ENCODE measurements at regions not wholly inside any gene's neighbourhood (a gene's known extent, or its start where the extent isn't known, plus 50 kb on each side); places are given as distances from the start of the nearest gene placed in this dataset.

GRCh38 chr3:160061525-160061924 lies 72.9 kb downstream of the IL12A start:
- Mint-ChIP-seq H3K27me3 (ENCODE audit: insufficient read depth, unreplicated experiment) (no peaks in the 10 kb centered on the region), H3K36me3 (ENCODE audit: insufficient read depth, unreplicated experiment) (no peaks in the 10 kb centered on the region), H3K4me1 (ENCODE audit: low read depth, unreplicated experiment) (no peaks in the 10 kb centered on the region), H3K27ac (ENCODE audit: unreplicated experiment) (no peak overlapping the region), H3K9me3 (ENCODE audit: unreplicated experiment) (no peaks in the 10 kb centered on the region), H3K4me3 (ENCODE audit: unreplicated experiment) (no peak overlapping the region)
- ChIA-PET POLR2A (no interaction called here), CTCF (no interaction called here)
- no peak for TF ChIP-seq CTCF (IDR thresholded peaks at IDR 0.05; ENCODE audit: insufficient read depth in 1 of 2, low read depth in 1 of 2, low read length in 1 of 2, severe bottlenecking in 1 of 2, unreplicated experiment in 1 of 2)
- no TSS peak for BruUV-seq (replicated peaks)
- intact Hi-C loops (cut with micrococcal nuclease; ENCODE audit: unreplicated experiment) = no loop called here
- H3K9me3 ChIP-seq = no peaks in the 10 kb centered on the region
- H3K4me3 ChIP-seq (ENCODE audit: low read depth, low read length) = no peak overlapping the region
- H3K36me3 ChIP-seq (ENCODE audit: control insufficient read depth, insufficient read depth, low read length) = no peaks in the 10 kb centered on the region
- H3K4me1 ChIP-seq = no peaks in the 10 kb centered on the region
- no peaks in the 10 kb centered on the region for H3K27me3 ChIP-seq (replicated peaks; ENCODE audit: control insufficient read depth, insufficient read depth, low read length)
- no peak for DNase-seq

GRCh38 chr3:160065282-160065681 lies 76.6 kb downstream of the IL12A start:
- BruUV-seq (replicated peaks) = no TSS peak
- POLR2A ChIA-PET = no interaction called here
- Histone ChIP-seq H3K9me3 (no peaks in the 10 kb centered on the region), H3K27me3 (replicated peaks; ENCODE audit: control insufficient read depth, insufficient read depth, low read length) (no peaks in the 10 kb centered on the region), H3K36me3 (ENCODE audit: control insufficient read depth, insufficient read depth, low read length) (no peaks in the 10 kb centered on the region), H3K4me1 (no peaks in the 10 kb centered on the region), H3K4me3 (ENCODE audit: low read depth, low read length) (no peak overlapping the region)
- Mint-ChIP-seq H3K36me3 (ENCODE audit: insufficient read depth, unreplicated experiment) (no peaks in the 10 kb centered on the region), H3K27me3 (ENCODE audit: insufficient read depth, unreplicated experiment) (no peaks in the 10 kb centered on the region), H3K27ac (ENCODE audit: unreplicated experiment) (no peak overlapping the region), H3K9me3 (ENCODE audit: unreplicated experiment) (no peaks in the 10 kb centered on the region), H3K4me1 (ENCODE audit: low read depth, unreplicated experiment) (no peaks in the 10 kb centered on the region), H3K4me3 (ENCODE audit: unreplicated experiment) (no peak overlapping the region)
- intact Hi-C loops (cut with micrococcal nuclease; ENCODE audit: unreplicated experiment) = no loop called here
- CTCF ChIA-PET = no interaction called here
- TF ChIP-seq CTCF (IDR thresholded peaks at IDR 0.05; ENCODE audit: insufficient read depth in 1 of 2, low read depth in 1 of 2, low read length in 1 of 2, severe bottlenecking in 1 of 2, unreplicated experiment in 1 of 2) = no peak
- no peak for DNase-seq

- no TSS peak for BruUV-seq (replicated peaks)
- Mint-ChIP-seq H3K4me1 (ENCODE audit: low read depth, unreplicated experiment) (no peaks in the 10 kb centered on the region), H3K27me3 (ENCODE audit: insufficient read depth, unreplicated experiment) (no peaks in the 10 kb centered on the region), H3K9me3 (ENCODE audit: unreplicated experiment) (no peaks in the 10 kb centered on the region), H3K27ac (ENCODE audit: unreplicated experiment) (no peak overlapping the region), H3K36me3 (ENCODE audit: insufficient read depth, unreplicated experiment) (no peaks in the 10 kb centered on the region), H3K4me3 (ENCODE audit: unreplicated experiment) (no peak overlapping the region)
- Histone ChIP-seq H3K4me3 (ENCODE audit: low read depth, low read length) (no peak overlapping the region), H3K36me3 (ENCODE audit: control insufficient read depth, insufficient read depth, low read length) (no peaks in the 10 kb centered on the region), H3K27me3 (replicated peaks; ENCODE audit: control insufficient read depth, insufficient read depth, low read length) (no peaks in the 10 kb centered on the region), H3K9me3 (no peaks in the 10 kb centered on the region), H3K4me1 (no peaks in the 10 kb centered on the region)
- TF ChIP-seq CTCF (IDR thresholded peaks at IDR 0.05; ENCODE audit: insufficient read depth in 1 of 2, low read depth in 1 of 2, low read length in 1 of 2, severe bottlenecking in 1 of 2, unreplicated experiment in 1 of 2) = no peak
- intact Hi-C loops (cut with micrococcal nuclease; ENCODE audit: unreplicated experiment) = no loop called here
- CTCF ChIA-PET = no interaction called here
- POLR2A ChIA-PET = no interaction called here
- no peak for DNase-seq
These were observed 77.2 kb downstream of the IL12A start for GRCh38 chr3:160065786-160066185.
